ENCODE measurements at regions not wholly inside any gene's neighbourhood (a gene's known extent, or its start where the extent isn't known, plus 50 kb on each side); places are given as distances from the start of the nearest gene placed in this dataset.

DNA sequence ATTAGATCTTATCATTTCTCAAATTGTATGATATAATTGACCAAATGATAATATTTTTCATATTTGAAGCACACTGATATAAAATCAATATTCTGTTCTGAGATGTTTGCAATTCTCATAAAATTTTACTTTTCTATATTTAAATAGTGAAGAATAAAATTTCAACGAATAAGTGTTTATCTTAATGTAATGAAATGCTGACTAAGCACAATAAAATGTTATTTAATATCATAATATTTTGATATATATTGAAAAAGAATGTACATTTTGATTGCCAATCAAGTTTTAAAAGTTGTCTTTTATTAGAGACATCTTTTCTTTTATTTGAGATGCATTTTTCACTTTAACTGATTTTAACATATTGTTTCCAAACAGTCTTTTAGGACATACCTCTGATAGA, 416.1 kb downstream of the TAF11L14 start:
- Mint-ChIP-seq H3K9me3 (no peaks in the 10 kb centered on the region), H3K27me3 (no peaks in the 10 kb centered on the region), H3K36me3 (ENCODE audit: low read depth) (no peaks in the 10 kb centered on the region), H3K4me1 (no peaks in the 10 kb centered on the region), H3K4me3 (no peak overlapping the region), H3K27ac (no peak overlapping the region)
- no peak for DNase-seq
- intact Hi-C loops (cut with micrococcal nuclease) = no loop called here

- no peak for DNase-seq
- H3K27ac Mint-ChIP-seq = no peak overlapping the region
These were observed 416.5 kb downstream of the TAF11L14 start for GRCh38 chr5:18050776-18051175.

GRCh38 chr5:18051953-18052352, 417.7 kb downstream of the TAF11L14 start:
- H3K27me3 Mint-ChIP-seq = no peaks in the 10 kb centered on the region
- H3K27ac Mint-ChIP-seq = no peak overlapping the region
- no peaks in the 10 kb centered on the region for H3K4me1 Mint-ChIP-seq
- no peak overlapping the region for H3K4me3 Mint-ChIP-seq
- no peaks in the 10 kb centered on the region for H3K9me3 Mint-ChIP-seq
- H3K36me3 Mint-ChIP-seq (ENCODE audit: low read depth) = no peaks in the 10 kb centered on the region
- intact Hi-C loops (cut with micrococcal nuclease) = no loop called here
- DNase-seq = no peak

More at GRCh38 chr5:18050776-18051175, 416.5 kb downstream of the TAF11L14 start:
- Mint-ChIP-seq H3K4me3 (no peak overlapping the region), H3K27me3 (no peaks in the 10 kb centered on the region), H3K9me3 (no peaks in the 10 kb centered on the region), H3K36me3 (ENCODE audit: low read depth) (no peaks in the 10 kb centered on the region), H3K4me1 (no peaks in the 10 kb centered on the region)
- intact Hi-C loops (cut with micrococcal nuclease) = no loop called here

DNA sequence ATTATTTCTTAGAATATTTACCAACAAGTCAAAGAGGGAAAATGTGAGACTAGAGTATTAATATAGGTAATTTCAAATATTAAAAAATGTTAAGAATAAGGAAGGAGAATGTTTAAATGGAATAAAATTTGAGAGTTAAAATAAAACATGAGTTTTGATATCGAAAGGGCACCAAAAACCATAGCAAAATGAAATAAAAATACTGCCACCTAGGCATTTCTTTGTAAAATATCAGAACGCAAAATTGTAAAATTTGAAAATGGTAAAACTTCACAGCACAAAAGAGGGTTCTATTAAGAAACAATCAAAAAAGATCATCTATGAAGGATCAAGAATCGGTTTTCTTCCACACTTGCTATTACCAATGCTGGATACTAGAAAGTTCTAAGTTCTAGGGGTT, 418.3 kb downstream of the TAF11L14 start:
- intact Hi-C loops (cut with micrococcal nuclease) = no loop called here
- no peaks in the 10 kb centered on the region for H3K27me3 Mint-ChIP-seq
- DNase-seq = no peak
- H3K36me3 Mint-ChIP-seq (ENCODE audit: low read depth) = no peaks in the 10 kb centered on the region
- no peaks in the 10 kb centered on the region for H3K9me3 Mint-ChIP-seq
- no peak overlapping the region for H3K27ac Mint-ChIP-seq
- H3K4me1 Mint-ChIP-seq = no peaks in the 10 kb centered on the region
- H3K4me3 Mint-ChIP-seq = no peak overlapping the region

DNA sequence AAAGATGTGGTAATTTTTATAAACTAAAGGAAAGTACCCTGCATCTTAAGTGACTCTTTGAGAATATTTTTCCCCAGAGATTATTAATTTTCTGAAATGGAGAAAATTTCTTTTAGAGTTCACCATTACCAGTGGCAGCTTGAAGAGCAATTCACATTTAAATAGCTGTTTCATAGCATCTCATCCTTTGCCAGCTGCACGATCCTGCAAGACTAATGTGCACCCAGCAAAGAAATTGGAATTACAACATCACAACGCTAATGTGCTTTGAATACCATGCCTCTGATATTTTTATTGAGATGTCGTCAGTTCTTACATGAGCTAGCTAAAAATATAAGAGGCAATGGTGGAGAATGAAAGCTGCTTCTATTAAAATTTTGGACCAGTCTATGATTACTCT, 423.5 kb downstream of the TAF11L14 start:
- intact Hi-C loops (cut with micrococcal nuclease) = no loop called here
- Mint-ChIP-seq H3K9me3 (no peaks in the 10 kb centered on the region), H3K4me1 (no peaks in the 10 kb centered on the region), H3K27ac (no peak overlapping the region), H3K36me3 (ENCODE audit: low read depth) (no peaks in the 10 kb centered on the region), H3K27me3 (no peaks in the 10 kb centered on the region), H3K4me3 (no peak overlapping the region)
- DNase-seq = no peak

DNA sequence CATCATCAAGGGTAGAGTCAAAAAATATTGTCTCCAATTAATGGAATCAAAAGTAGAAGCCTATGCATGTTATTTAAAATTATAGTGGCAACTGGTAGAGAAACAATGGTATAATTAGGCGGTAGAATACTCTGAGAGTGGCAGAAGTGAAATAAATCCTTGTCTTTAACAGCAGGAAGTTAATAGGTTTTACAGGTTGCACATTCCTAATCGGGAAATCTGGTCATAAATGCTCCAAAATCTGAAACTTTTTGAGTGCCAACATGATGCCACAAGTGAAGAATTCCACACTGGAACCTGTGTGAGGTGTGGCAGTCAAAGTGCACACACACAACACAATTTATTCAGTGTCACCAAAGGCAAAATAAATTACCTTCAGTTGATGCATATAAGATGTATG, 433.4 kb downstream of the TAF11L14 start:
- H3K4me3 Mint-ChIP-seq = no peak overlapping the region
- H3K27ac Mint-ChIP-seq = no peak overlapping the region
- no peaks in the 10 kb centered on the region for H3K36me3 Mint-ChIP-seq (ENCODE audit: low read depth)
- intact Hi-C loops (cut with micrococcal nuclease) = no loop called here
- no peak for DNase-seq
- no peaks in the 10 kb centered on the region for H3K27me3 Mint-ChIP-seq
- H3K4me1 Mint-ChIP-seq = no peaks in the 10 kb centered on the region
- H3K9me3 Mint-ChIP-seq = no peaks in the 10 kb centered on the region

- intact Hi-C loops (cut with micrococcal nuclease) = no loop called here
- no peaks in the 10 kb centered on the region for H3K9me3 Mint-ChIP-seq
- H3K27me3 Mint-ChIP-seq = no peaks in the 10 kb centered on the region
These were observed 434.6 kb downstream of the TAF11L14 start for GRCh38 chr5:18068826-18069225.

DNA sequence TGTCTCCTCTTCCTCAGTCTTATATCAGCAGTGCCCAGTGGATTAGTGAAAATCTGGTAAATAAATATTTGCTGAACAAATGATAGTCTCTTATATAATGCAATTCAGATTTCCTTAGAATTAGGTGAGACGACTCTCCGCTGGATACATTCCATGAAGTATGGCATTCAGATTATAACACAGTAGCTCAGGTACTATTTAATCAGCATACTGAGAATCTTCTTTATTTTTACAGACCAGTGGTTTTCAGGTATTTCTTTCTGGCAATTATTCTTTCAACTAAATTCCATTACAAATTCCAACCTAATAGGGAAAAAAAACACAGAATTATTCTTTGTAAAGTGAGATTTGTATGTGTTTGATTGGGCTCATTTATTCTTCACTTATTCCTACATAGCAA, 435.5 kb downstream of the TAF11L14 start:
- Mint-ChIP-seq H3K9me3 (no peaks in the 10 kb centered on the region), H3K4me1 (no peaks in the 10 kb centered on the region)

More at GRCh38 chr5:18068826-18069225, 434.6 kb downstream of the TAF11L14 start:
- DNase-seq = no peak
- Mint-ChIP-seq H3K27ac (no peak overlapping the region), H3K36me3 (ENCODE audit: low read depth) (no peaks in the 10 kb centered on the region), H3K4me1 (no peaks in the 10 kb centered on the region), H3K4me3 (no peak overlapping the region)

DNA sequence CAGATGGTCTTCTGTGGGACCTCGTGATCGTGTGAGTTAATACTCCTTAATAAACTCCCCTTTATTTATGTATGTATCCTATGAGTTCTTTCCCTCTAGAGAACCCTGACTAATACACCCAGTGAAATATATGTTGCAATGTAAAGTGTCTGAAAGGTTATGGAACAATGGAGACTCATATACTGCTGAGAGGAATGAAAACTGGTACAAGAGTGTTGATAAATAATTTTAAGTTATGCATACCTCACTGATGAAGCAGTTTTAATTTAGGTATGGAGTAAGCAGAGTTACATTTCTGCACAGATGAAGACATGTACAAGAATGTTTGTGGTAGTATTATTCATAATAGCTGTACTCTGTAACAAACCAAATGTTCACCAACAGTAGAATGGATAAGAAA, 438.3 kb downstream of the TAF11L14 start:
- Mint-ChIP-seq H3K27me3 (no peaks in the 10 kb centered on the region), H3K4me3 (no peak overlapping the region), H3K36me3 (ENCODE audit: low read depth) (no peaks in the 10 kb centered on the region), H3K9me3 (peaks cover 3% of the 10 kb centered on the region), H3K4me1 (no peaks in the 10 kb centered on the region), H3K27ac (no peak overlapping the region)
- intact Hi-C loops (cut with micrococcal nuclease) = no loop called here
- no peak for DNase-seq

More for the DNA sequence above, 435.5 kb downstream of the TAF11L14 start:
- no peak overlapping the region for H3K4me3 Mint-ChIP-seq
- no peaks in the 10 kb centered on the region for H3K36me3 Mint-ChIP-seq (ENCODE audit: low read depth)
- intact Hi-C loops (cut with micrococcal nuclease) = no loop called here
- DNase-seq = no peak
- H3K27me3 Mint-ChIP-seq = no peaks in the 10 kb centered on the region
- no peak overlapping the region for H3K27ac Mint-ChIP-seq

DNA sequence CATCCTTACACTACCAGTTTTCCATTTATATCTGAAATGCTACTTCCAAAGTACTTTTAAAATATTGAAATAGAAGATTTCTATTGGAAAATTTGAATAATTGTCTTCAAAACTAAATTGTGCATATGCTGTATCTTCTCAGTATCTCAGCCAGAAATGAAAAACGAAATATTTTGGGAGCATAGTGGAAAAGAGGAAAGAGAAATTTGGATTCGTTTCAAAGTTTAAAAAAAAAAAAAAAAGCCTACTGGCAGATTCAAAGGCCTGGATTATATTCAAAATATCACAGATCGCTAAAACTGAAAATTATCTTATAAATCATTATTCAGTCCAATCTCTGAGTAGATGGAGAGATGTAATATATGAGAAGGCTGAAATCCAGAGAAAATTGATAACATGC, 440.7 kb downstream of the TAF11L14 start:
- H3K9me3 Mint-ChIP-seq = peaks cover 7% of the 10 kb centered on the region
- intact Hi-C loops (cut with micrococcal nuclease) = no loop called here
- H3K27me3 Mint-ChIP-seq = no peaks in the 10 kb centered on the region
- H3K36me3 Mint-ChIP-seq (ENCODE audit: low read depth) = no peaks in the 10 kb centered on the region
- H3K4me1 Mint-ChIP-seq = no peaks in the 10 kb centered on the region
- no peak overlapping the region for H3K4me3 Mint-ChIP-seq
- H3K27ac Mint-ChIP-seq = no peak overlapping the region
- no peak for DNase-seq

- Mint-ChIP-seq H3K4me1 (no peaks in the 10 kb centered on the region), H3K4me3 (no peak overlapping the region), H3K9me3 (peaks cover 11% of the 10 kb centered on the region), H3K27ac (no peak overlapping the region), H3K36me3 (ENCODE audit: low read depth) (no peaks in the 10 kb centered on the region), H3K27me3 (no peaks in the 10 kb centered on the region)
- DNase-seq = no peak
- intact Hi-C loops (cut with micrococcal nuclease) = no loop called here
These were observed 443.9 kb downstream of the TAF11L14 start for GRCh38 chr5:18078157-18078556.

- no peaks in the 10 kb centered on the region for H3K27me3 Mint-ChIP-seq
- no peak overlapping the region for H3K4me3 Mint-ChIP-seq
- H3K9me3 Mint-ChIP-seq = peaks cover 11% of the 10 kb centered on the region
- no peak for DNase-seq
- H3K27ac Mint-ChIP-seq = no peak overlapping the region
- H3K4me1 Mint-ChIP-seq = no peaks in the 10 kb centered on the region
- H3K36me3 Mint-ChIP-seq (ENCODE audit: low read depth) = no peaks in the 10 kb centered on the region
- intact Hi-C loops (cut with micrococcal nuclease) = no loop called here
These were observed 445.6 kb downstream of the TAF11L14 start for GRCh38 chr5:18079831-18080230.

DNA sequence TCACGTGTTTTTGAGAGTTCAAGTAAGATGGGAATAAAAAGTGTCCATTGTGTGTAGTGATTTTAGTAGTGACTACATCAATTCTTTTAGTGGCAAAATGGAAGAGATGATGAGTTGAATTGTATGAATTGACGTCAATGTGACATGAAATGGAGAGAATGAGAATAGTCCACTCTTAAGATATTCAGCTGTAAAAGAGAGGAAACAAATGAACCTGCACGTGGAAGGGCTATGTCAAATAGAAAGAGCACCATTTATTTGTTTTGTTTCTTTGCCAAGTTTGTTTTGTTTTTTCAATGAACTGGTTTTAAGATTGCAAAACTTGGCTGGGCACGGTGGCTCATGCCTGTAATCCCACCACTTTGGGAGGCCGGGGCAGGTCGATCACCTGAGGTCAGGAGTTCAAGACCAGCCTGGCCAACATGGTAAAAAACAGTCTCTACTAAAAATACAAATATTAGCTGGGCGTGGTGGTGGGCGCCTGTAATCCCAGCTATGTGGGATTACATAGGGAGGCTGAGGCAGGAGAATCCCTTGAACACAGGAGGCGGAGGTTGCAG, 453.8 kb downstream of the TAF11L14 start:
- Mint-ChIP-seq H3K4me3 (no peak overlapping the region), H3K27me3 (no peaks in the 10 kb centered on the region), H3K27ac (no peak overlapping the region), H3K9me3 (peaks cover 7% of the 10 kb centered on the region), H3K4me1 (no peaks in the 10 kb centered on the region), H3K36me3 (ENCODE audit: low read depth) (no peaks in the 10 kb centered on the region)
- intact Hi-C loops (cut with micrococcal nuclease) = no loop called here
- no peak for DNase-seq

GRCh38 chr5:18090177-18090576, 455.9 kb downstream of the TAF11L14 start:
- DNase-seq = no peak
- H3K27me3 Mint-ChIP-seq = no peaks in the 10 kb centered on the region
- no peak overlapping the region for H3K4me3 Mint-ChIP-seq
- no peaks in the 10 kb centered on the region for H3K36me3 Mint-ChIP-seq (ENCODE audit: low read depth)
- no peaks in the 10 kb centered on the region for H3K4me1 Mint-ChIP-seq
- no peak overlapping the region for H3K27ac Mint-ChIP-seq
- intact Hi-C loops (cut with micrococcal nuclease) = no loop called here
- peaks cover 6% of the 10 kb centered on the region for H3K9me3 Mint-ChIP-seq

DNA sequence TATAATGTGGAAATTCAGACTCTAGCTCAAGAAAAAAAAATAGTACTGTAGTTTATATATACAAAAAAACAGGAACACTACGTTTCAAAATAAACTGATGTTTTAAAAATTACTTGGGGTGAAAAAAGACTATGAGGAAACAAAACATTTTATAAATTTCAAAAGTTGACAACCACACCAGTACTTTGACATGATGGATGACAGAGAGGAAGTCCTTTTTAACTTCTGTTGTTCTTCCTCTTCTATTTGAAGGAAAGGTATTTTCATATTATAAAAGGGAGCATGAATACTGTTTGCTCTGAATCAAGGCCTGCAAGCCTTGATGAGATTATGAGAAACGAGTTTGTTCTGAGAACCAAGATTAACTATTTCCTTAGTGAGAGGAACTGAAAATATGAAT, 456.9 kb downstream of the TAF11L14 start:
- Mint-ChIP-seq H3K27me3 (no peaks in the 10 kb centered on the region), H3K27ac (no peak overlapping the region), H3K9me3 (peaks cover 4% of the 10 kb centered on the region), H3K4me3 (no peak overlapping the region), H3K36me3 (ENCODE audit: low read depth) (no peaks in the 10 kb centered on the region), H3K4me1 (no peaks in the 10 kb centered on the region)
- intact Hi-C loops (cut with micrococcal nuclease) = no loop called here
- DNase-seq = no peak

All from activated CD4-positive, alpha-beta T cell treated with anti-CD3 and anti-CD28 coated beads, Interleukin-2, amount 10 ng/mL, durations not matched to agents 24 days and 14 days (primary cell).